GM12864 (cell line): ENCODE measurements at regions not wholly inside any gene's neighbourhood (a gene's known extent, or its start where the extent isn't known, plus 50 kb on each side); places are given as distances from the start of the nearest gene placed in this dataset.

Experiments used
- DNase-seq: peaks from one replicate; pipeline ENCODE4 v3.0.0-alpha.2; 2011; ENCODE audit warnings: low read depth
- H3K4me3 ChIP-seq: 2 replicates; pipeline ENCODE4 v1.5.1; 2011; ENCODE audit warnings: mild to moderate bottlenecking, low read depth, low read length, control low read depth
- CTCF ChIP-seq: IDR thresholded peaks from 2 replicates; pipeline ENCODE4 v1.5.1; 2011; ENCODE audit warnings: low read depth, mild to moderate bottlenecking, moderate library complexity, low read length, control low read depth, inconsistent platforms; ENCODE audit errors: missing control alignments

- TF ChIP-seq CTCF = no peak
- no peak for DNase-seq
- no peak overlapping the region for H3K4me3 ChIP-seq
These were observed 374.4 kb downstream of the ENC1 start for GRCh38 chr5:74266132-74266531.

- no peak for DNase-seq
- H3K4me3 ChIP-seq = no peak overlapping the region
- TF ChIP-seq CTCF = no peak
These were observed 377.9 kb downstream of the ENC1 start for GRCh38 chr5:74262544-74263207.

GRCh38 chr5:74261866-74262265 is 378.7 kb downstream of the ENC1 start:
- TF ChIP-seq CTCF = no peak
- no peak for DNase-seq

GRCh38 chr5:74261421-74261820 is 379.1 kb downstream of the ENC1 start:
- TF ChIP-seq CTCF = no peak
- no peak overlapping the region for H3K4me3 ChIP-seq
- DNase-seq = no peak

More at GRCh38 chr5:74261866-74262265, 378.7 kb downstream of the ENC1 start:
- no peak overlapping the region for H3K4me3 ChIP-seq

GRCh38 chr5:74259572-74259971 is 381.0 kb downstream of the ENC1 start:
- no peak overlapping the region for H3K4me3 ChIP-seq
- TF ChIP-seq CTCF = no peak
- no peak for DNase-seq

GRCh38 chr5:74258314-74258665 is 382.2 kb downstream of the ENC1 start:
- H3K4me3 ChIP-seq = no peak overlapping the region
- DNase-seq = no peak
- TF ChIP-seq CTCF = no peak

- DNase-seq = peak; percentile 40
- no peak overlapping the region for H3K4me3 ChIP-seq
- no peak for TF ChIP-seq CTCF
These were observed 382.7 kb downstream of the ENC1 start for GRCh38 chr5:74257645-74258313.
